ENCODE measurements at regions not wholly inside any gene's neighbourhood (a gene's known extent, or its start where the extent isn't known, plus 50 kb on each side); places are given as distances from the start of the nearest gene placed in this dataset.

- TF ChIP-seq CTCF (IDR thresholded peaks at IDR 0.05 in 4 of 5, conservative IDR thresholded peaks at IDR 0.05 in 1 of 5): no peak
- TF ChIP-seq POLR2A (IDR thresholded peaks at IDR 0.05): no peak
These were observed 121.8 kb downstream of the MAIP1 start for GRCh38 chr2:200077210-200077650.
